ENCODE measurements at regions not wholly inside any gene's neighbourhood (a gene's known extent, or its start where the extent isn't known, plus 50 kb on each side); places are given as distances from the start of the nearest gene placed in this dataset.
A peak's percentile ranks its signal among the peaks of the same experiment; 100 is the strongest.

GRCh38 chr9:109549386-109549785 is 51.3 kb upstream of the PTPN3 start:
- no peak for DNase-seq

DNA sequence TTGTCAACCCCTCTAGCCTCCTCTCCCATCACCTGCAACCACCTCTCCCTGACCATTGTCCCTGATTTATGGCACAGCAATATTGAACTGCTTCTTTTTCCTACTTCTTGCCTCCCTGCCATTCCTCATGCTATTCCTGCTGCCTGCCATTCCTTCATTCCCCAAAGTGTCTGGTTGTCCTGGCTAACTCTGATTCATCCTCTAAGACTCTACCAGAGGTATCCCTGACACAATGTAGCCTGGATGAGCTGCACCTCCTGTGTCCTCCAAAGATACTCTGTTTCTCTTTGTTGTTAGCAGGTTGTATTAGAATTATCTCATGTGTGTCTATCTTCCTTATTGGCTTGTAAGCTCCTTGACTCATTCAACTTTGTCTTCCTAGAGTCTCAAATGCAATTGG is 53.5 kb upstream of the PTPN3 start:
- no peak for DNase-seq

DNA sequence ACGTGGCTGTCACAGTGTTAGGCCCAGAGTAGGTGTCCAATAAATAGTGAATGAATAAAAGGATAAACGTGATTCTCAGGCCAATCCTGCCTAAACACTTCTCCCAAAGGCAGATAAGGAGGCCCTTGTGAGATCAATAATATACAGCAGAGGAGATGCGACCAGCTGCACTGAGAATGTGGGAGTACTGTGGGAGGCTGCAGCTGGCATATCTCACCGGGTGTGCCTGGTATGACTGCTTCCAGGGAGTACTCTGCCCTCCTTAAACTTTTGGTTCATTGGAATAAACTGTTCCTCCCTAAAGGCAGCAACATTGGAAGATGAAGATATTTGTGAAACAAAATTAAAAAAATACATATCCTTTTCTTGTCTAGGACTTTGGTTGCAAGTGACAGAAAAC is 57.1 kb upstream of the PTPN3 start:
- no peak for DNase-seq

DNA sequence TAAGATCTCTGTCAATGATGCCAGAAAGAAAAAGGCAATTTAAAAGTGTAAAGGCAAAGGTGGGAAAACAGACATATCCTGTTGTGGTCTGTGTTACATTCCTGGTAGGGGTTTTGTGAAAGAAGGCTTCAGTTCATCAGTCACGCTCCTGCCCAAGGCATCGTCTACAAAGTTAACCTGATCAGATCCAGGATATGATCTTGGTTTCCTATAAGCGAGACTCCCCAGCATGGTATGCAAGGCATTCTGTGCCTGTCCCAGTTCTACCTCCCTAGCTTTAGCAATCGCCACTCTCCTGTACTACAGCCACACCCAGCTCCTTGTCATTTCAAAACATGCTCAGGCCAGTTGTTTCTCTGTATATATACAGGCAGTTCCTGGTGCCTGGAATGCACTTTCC is 58.0 kb upstream of the PTPN3 start:
- DNase-seq: no peak

GRCh38 chr9:109556786-109557185 is 58.7 kb upstream of the PTPN3 start:
- DNase-seq: no peak

GRCh38 chr9:109557481-109557880 is 59.4 kb upstream of the PTPN3 start:
- no peak for DNase-seq

GRCh38 chr9:109558718-109559151 is 60.6 kb upstream of the PTPN3 start:
- no peak for DNase-seq

- DNase-seq: no peak
These were observed 62.5 kb upstream of the PTPN3 start for GRCh38 chr9:109560470-109561132.

DNA sequence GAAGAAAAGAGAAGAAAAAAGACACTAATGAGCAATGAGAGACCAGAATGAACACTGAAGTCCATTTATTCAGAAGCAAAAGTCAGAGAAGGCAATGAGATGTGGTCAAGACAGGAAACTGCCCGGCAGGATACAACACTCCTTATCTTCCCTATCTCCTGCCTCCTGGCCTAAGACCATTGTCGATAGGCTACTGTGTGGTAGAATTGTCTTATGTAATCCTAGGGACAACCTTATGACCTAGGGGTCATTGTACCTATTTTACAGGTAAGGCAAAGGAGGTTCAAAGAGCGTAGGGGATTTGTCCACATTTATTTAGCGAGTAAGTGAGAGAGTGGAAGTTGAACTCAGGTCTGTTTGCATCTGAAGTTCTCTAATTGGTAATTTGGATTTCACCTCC is 63.0 kb upstream of the PTPN3 start:
- DNase-seq: no peak

DNA sequence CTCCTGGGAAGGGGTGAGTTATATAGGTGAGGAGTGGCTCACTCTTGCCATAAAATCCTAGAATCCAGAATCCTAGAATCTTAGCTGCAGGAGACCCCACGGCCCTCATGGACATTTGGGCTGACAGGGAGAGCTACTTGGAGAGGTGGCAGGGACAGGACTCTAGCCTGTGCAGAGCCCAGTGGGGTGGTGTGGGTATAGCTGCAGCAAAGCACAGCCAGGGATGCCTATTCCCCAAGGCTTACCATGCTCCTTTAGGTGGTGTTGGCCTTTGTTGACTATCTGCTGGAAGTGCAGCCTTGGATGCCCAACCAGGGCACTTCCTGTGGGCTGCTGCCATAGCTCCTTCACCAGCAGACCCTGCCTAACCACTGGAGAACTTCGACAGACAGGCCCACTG is 70.0 kb upstream of the PTPN3 start:
- DNase-seq: no peak

DNA sequence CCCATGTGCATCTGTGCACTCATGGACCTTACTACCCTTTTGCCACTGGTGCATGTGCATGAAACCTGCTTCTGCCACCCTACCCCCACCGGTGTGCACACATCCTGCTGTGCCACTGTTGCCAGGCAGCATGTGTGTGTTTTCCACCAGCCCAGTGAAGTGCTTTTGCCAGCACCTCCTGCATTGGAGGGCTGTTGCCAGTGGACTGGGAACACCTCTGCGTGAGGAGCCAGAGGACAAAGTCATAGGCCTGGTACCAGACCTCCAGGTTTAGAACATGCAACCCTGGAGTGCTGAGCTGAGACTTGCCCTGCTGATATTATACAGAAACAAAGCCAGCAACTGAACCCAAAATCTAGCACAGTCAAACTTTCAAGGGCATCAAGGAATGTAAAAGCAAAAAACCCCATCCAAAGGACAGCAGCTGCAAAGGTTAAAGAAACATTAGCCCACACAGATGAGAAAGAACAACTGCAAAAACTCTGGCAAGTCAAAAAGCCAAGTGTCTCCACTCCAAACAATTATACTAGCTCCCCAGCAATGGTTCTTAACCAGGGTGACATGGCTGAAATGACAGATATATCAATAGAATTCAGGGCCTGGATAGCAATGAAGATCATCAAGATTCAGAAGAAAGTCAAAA is 70.6 kb upstream of the PTPN3 start:
- DNase-seq: no peak

- peak; percentile 60 for DNase-seq
These were observed 76.2 kb upstream of the PTPN3 start for GRCh38 chr9:109574061-109574882.

DNA sequence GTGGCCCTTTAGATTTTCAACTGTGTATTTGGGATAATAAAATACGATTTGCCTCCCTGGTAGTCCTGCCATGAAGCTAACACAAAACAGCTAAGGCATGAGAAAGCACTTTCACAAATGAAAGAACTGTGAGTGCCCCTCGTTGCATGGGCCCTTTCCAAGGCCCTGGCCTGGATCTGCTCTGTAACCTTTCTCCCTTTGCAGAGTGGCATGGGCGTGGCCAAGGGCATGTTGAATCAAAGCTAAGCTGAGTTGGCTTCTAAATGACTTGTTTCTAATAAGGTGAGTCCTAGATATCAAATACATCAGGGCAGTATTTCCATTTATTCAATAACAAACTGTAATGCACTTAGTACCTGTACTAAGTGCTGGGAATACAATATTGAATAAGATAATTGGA is 78.7 kb upstream of the PTPN3 start:
- no peak for DNase-seq

DNA sequence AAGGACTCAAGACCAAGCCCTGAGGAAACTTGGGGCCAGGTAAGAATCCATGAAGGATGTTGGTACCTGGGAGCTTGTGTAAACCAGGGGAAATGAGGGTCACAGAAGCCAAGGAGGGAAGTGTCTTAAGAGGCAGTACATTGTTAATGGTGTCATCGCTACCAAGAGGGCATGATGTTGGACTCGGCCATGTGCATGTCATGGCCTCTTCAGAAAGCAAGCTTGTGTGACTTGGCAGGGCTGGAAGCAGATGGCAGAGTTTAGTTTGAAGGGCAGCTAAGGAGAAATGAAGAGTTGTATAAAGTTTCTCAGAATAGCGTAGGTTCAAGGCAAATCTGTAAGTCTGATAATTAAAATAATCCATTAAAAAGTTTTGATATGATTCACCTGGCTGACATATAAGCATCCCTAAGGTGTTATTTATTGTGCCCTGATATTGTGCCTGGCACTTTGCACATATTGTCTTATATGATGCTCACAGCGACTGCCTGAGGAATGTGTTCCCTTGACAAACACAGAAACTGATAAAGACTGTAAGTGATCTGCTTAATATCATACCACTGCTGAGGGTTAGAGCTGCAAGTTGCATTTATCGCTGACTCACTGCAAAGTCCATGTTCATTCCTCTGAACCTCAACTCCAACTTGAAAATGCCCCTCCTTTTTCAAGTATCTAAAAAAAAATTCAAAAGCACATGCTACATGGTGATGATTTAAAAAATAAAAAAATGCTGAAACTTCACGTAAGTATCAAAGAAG is 81.3 kb upstream of the PTPN3 start:
- DNase-seq: no peak

DNA sequence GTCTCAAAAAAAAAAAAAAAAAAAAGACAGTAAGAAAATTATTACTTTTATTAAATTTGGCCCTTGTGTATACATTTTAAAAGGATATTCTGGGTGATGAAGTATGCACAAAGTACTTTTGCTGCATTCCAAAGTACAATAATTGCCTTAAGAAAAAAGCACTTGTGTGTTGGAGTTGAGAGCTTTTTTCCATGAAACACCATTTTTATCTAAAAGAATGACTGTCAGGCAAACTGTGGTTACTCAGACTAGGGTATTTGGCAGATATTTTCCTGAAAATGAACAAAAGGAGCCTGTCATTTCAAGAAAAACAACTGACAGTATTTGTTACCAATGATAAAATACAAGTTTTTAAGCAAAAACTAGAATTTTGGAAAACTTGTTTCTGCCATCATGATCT is 84.3 kb upstream of the PTPN3 start:
- no peak for DNase-seq

DNA sequence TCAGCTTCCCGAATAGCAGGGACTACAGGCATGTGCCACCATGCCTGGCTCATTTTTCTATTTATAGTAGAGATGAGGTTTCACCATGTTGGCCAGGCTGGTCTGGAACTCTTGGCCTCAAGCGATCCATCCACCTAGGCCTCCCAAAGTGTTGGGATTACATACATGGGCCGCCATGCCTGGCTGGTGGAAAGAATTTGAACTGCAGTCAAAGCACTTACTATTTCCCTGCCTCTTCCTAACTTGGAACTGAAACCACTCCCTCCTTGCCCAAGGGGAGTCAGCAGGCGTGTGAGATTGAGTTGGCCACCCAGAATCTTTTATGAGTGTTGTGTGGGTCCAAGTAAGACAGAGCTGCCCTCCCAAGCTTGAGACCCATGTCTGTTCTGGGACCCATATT is 86.1 kb upstream of the PTPN3 start:
- no peak for DNase-seq

GRCh38 chr9:109585796-109586195 is 87.7 kb upstream of the PTPN3 start:
- DNase-seq: no peak

- no peak for DNase-seq
These were observed 88.9 kb upstream of the PTPN3 start for GRCh38 chr9:109586993-109587392.

- DNase-seq: peak; percentile 67
These were observed 90.3 kb upstream of the PTPN3 start for GRCh38 chr9:109588415-109588814.

DNA sequence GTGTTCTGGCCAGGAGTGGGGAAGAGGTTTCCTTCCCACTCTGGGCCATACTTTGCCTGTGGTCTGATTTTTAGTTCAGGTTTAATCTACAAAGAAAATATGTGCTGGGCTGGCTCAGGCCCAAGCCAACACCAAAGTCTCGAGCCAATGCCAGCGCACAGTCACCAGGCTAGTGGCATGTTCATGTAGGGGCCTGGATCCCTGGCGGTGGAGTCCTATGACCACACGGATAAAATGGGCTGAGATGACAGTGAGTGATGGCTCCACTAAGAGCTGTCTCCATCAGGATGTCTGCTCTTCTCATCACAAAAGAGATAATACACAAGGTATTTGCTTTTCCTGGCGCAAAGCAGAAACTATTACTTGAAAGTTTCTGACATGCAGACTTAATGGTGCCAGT is 92.9 kb upstream of the PTPN3 start:
- DNase-seq: no peak

GRCh38 chr9:109591691-109592090 is 93.6 kb upstream of the PTPN3 start:
- DNase-seq: no peak

DNA sequence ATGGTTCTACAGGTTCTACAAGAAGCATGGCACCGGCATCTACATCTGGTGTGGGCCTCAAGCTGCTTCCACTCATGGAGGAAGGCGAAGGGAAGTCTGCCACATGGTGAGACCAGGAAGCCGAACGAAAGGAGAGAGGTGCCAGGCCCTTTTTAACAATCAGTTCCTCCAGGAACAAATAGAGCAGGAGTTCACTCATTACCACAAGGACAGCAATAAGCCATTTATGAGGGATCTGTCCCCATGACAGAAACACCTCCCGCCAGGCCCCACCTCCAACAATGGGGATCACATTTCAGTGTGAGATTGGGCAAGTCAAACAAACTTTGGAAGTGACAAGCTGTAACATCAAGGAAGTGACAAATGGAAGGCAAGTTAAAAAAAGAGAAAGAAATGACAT is 95.5 kb upstream of the PTPN3 start:
- no peak for DNase-seq

DNA sequence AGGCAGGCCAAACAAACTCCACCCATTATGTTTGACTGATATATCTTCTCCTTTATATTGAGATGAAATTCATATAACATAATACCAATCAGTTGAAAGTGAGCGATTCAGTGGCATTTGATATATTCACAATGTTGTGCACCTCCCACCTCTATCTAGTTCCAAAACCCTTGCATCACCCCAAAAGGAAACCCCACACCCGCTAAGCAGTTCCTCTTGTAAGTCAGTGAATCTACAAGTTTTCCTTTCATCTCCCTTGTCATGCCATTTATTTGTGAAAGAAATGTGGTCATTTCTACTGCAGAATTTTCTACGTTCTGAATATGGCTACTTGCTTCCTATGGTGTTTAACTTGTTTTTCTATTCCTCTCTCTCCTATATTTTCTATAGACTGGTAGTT is 99.4 kb upstream of the PTPN3 start:
- no peak for DNase-seq
